ENCODE measurements at regions not wholly inside any gene's neighbourhood (a gene's known extent, or its start where the extent isn't known, plus 50 kb on each side); places are given as distances from the start of the nearest gene placed in this dataset.

DNA sequence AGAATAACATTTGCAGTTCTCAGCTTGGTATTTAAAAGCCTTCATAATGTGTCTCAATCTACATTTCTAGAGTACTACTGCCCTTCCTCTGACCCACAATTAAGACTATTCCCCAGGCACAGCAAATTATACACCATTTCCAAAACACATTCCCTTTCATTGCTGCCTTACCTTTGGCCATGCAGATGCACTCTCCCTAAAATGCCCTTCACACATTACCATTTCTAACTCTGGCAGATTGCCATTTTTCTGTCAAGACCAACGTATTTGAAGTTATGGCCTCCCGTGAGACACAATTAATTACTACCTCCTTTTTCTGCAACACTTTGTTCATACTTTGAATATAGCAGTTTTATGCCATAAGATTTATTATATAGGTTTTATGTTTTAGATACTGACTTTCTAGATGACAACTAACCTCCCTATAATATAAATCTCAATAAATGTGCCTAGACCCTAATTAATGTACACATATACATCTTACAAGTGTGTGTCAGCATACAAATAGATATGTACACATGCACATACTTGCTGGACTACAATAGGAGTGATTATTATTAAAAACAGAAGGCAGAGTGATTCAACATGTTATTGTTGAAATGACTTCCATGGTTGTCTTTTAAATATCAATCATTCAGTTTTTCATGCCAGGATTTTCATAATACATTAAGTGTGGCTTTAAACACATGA, 2902.5 kb downstream of the PCDH9 start:
- CTCF ChIA-PET = no interaction called here
- Histone ChIP-seq H2AFZ (ENCODE audit: control insufficient read depth, low read depth, low read length) (no peak overlapping the region), H3K27me3 (replicated peaks in 1 of 2; ENCODE audit: control insufficient read depth in 2 of 2, insufficient read depth in 2 of 2, low read length in 1 of 2) (no peaks in the 10 kb centered on the region), H3K4me3 (no peak overlapping the region), H3K79me2 (ENCODE audit: control insufficient read depth, insufficient read depth, low read length) (no peaks in the 10 kb centered on the region), H3K36me3 (ENCODE audit: control insufficient read depth in 2 of 2, insufficient read depth in 2 of 2, low read length in 1 of 2) (no peaks in the 10 kb centered on the region), H3K27ac (ENCODE audit: control insufficient read depth, insufficient read depth) (no peak overlapping the region), H3K9ac (ENCODE audit: control insufficient read depth, insufficient read depth, low read length) (no peak overlapping the region), H4K20me1 (ENCODE audit: control insufficient read depth, insufficient read depth) (no peaks in the 10 kb centered on the region), H3K4me2 (ENCODE audit: control insufficient read depth, insufficient read depth) (no peak overlapping the region), H3K4me1 (ENCODE audit: control insufficient read depth, insufficient read depth, low read length) (no peaks in the 10 kb centered on the region), H3K9me3 (replicated peaks; ENCODE audit: control insufficient read depth, insufficient read depth, low read length) (no peaks in the 10 kb centered on the region)
- no peak for ATAC-seq
- RAD21 ChIA-PET (ENCODE audit: unreplicated experiment) = no interaction called here
- no TSS peak for BruUV-seq (replicated peaks)
- POLR2A ChIA-PET = no interaction called here
- in situ Hi-C loops (cut with MboI) (no loop called here), intact Hi-C loops (cut with micrococcal nuclease; ENCODE audit: unreplicated experiment) (no loop called here)
- no peak for DNase-seq (ENCODE audit: low read depth, low spot score)
- no peak for FAIRE-seq
- 3% methylated on average over 2 of the region's 2 CpGs for WGBS (ENCODE audit: insufficient coverage, insufficient replicate concordance, low lambda C conversion rate, missing lambda C conversion rate)
- SMC1A ChIA-PET (ENCODE audit: uncharacterized antibody, unreplicated experiment) = no interaction called here
- no peak for TF ChIP-seq EP300 (IDR thresholded peaks at IDR 0.05; ENCODE audit: borderline replicate concordance in 1 of 2, control insufficient read depth in 1 of 2, low read depth in 2 of 2, low read length in 2 of 2)
- TF ChIP-seq HCFC1 (IDR thresholded peaks at IDR 0.05; ENCODE audit: low read length) = no peak
- no peak for TF ChIP-seq GABPA (IDR thresholded peaks at IDR 0.05; ENCODE audit: low read depth)
- TF ChIP-seq PML (IDR thresholded peaks at IDR 0.05; ENCODE audit: low read length) = no peak
- no peak for TF ChIP-seq SMARCA5 (IDR thresholded peaks at IDR 0.05)
- no peak for TF ChIP-seq RAD21 (IDR thresholded peaks at IDR 0.05; ENCODE audit: insufficient read depth, low read depth, low read length)
- TF ChIP-seq, protein P1, sequence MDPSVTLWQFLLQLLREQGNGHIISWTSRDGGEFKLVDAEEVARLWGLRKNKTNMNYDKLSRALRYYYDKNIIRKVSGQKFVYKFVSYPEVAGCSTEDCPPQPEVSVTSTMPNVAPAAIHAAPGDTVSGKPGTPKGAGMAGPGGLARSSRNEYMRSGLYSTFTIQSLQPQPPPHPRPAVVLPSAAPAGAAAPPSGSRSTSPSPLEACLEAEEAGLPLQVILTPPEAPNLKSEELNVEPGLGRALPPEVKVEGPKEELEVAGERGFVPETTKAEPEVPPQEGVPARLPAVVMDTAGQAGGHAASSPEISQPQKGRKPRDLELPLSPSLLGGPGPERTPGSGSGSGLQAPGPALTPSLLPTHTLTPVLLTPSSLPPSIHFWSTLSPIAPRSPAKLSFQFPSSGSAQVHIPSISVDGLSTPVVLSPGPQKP (IDR thresholded peaks at IDR 0.05; ENCODE audit: low read depth, low read length) = no peak
- TF ChIP-seq JUND (IDR thresholded peaks at IDR 0.05; ENCODE audit: low read depth, low read length) = no peak
- no peak for TF ChIP-seq NRF1 (conservative IDR thresholded peaks at IDR 0.05; ENCODE audit: low read depth, low read length)
- no peak for TF ChIP-seq MXI1 (IDR thresholded peaks at IDR 0.05; ENCODE audit: low read depth, low read length)
- TF ChIP-seq, protein P2, sequence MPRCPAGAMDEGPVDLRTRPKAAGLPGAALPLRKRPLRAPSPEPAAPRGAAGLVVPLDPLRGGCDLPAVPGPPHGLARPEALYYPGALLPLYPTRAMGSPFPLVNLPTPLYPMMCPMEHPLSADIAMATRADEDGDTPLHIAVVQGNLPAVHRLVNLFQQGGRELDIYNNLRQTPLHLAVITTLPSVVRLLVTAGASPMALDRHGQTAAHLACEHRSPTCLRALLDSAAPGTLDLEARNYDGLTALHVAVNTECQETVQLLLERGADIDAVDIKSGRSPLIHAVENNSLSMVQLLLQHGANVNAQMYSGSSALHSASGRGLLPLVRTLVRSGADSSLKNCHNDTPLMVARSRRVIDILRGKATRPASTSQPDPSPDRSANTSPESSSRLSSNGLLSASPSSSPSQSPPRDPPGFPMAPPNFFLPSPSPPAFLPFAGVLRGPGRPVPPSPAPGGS (IDR thresholded peaks at IDR 0.05; ENCODE audit: borderline replicate concordance, insufficient read depth, low read depth, low read length, poor library complexity, severe bottlenecking) = no peak
- TF ChIP-seq FOXK2 (IDR thresholded peaks at IDR 0.05) = no peak
- no peak for TF ChIP-seq BMI1 (IDR thresholded peaks at IDR 0.05; ENCODE audit: borderline replicate concordance)
- TF ChIP-seq, protein P3, sequence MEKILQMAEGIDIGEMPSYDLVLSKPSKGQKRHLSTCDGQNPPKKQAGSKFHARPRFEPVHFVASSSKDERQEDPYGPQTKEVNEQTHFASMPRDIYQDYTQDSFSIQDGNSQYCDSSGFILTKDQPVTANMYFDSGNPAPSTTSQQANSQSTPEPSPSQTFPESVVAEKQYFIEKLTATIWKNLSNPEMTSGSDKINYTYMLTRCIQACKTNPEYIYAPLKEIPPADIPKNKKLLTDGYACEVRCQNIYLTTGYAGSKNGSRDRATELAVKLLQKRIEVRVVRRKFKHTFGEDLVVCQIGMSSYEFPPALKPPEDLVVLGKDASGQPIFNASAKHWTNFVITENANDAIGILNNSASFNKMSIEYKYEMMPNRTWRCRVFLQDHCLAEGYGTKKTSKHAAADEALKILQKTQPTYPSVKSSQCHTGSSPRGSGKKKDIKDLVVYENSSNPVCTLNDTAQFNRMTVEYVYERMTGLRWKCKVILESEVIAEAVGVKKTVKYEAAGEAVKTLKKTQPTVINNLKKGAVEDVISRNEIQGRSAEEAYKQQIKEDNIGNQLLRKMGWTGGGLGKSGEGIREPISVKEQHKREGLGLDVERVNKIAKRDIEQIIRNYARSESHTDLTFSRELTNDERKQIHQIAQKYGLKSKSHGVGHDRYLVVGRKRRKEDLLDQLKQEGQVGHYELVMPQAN (conservative IDR thresholded peaks at IDR 0.05) = no peak
- TF ChIP-seq NFYB (IDR thresholded peaks at IDR 0.05; ENCODE audit: insufficient read depth, low read depth, low read length) = no peak
- TF ChIP-seq, protein P4, sequence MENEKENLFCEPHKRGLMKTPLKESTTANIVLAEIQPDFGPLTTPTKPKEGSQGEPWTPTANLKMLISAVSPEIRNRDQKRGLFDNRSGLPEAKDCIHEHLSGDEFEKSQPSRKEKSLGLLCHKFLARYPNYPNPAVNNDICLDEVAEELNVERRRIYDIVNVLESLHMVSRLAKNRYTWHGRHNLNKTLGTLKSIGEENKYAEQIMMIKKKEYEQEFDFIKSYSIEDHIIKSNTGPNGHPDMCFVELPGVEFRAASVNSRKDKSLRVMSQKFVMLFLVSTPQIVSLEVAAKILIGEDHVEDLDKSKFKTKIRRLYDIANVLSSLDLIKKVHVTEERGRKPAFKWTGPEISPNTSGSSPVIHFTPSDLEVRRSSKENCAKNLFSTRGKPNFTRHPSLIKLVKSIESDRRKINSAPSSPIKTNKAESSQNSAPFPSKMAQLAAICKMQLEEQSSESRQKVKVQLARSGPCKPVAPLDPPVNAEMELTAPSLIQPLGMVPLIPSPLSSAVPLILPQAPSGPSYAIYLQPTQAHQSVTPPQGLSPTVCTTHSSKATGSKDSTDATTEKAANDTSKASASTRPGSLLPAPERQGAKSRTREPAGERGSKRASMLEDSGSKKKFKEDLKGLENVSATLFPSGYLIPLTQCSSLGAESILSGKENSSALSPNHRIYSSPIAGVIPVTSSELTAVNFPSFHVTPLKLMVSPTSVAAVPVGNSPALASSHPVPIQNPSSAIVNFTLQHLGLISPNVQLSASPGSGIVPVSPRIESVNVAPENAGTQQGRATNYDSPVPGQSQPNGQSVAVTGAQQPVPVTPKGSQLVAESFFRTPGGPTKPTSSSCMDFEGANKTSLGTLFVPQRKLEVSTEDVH (IDR thresholded peaks at IDR 0.05; ENCODE audit: low read depth, partially characterized antibody) = no peak
- no peak for TF ChIP-seq ZSCAN29 (IDR thresholded peaks at IDR 0.05)
- TF ChIP-seq MTA2 (IDR thresholded peaks at IDR 0.05; ENCODE audit: low read depth) = no peak
